HG03442 (cell line): ENCODE measurements at regions not wholly inside any gene's neighbourhood (a gene's known extent, or its start where the extent isn't known, plus 50 kb on each side); places are given as distances from the start of the nearest gene placed in this dataset.

Source experiments
- ATAC-seq: cut with Tn5 transposase; IDR thresholded peaks from one replicate; pipeline ENCODE4 v1.9.1; 2021; ENCODE audit warnings: mild to moderate bottlenecking, moderate library complexity; ENCODE audit not compliant: unreplicated experiment

- ATAC-seq: no peak
Observed at GRCh38 chr9:90107040-90107725, 502.4 kb downstream of the GADD45G start.

GRCh38 chr9:90107726-90108655, 503.2 kb downstream of the GADD45G start:
- ATAC-seq: no peak

- ATAC-seq: no peak
Observed at GRCh38 chr9:90112788-90113187, 508.0 kb downstream of the GADD45G start.

- no peak for ATAC-seq
Observed at GRCh38 chr9:90114641-90115425, 510.0 kb downstream of the GADD45G start.

GRCh38 chr9:90121762-90122161, 517.0 kb downstream of the GADD45G start:
- ATAC-seq: no peak

- ATAC-seq: no peak
Observed at GRCh38 chr9:90124961-90125360, 517.7 kb downstream of the DIRAS2 start.

GRCh38 chr9:90127923-90128322, 514.7 kb downstream of the DIRAS2 start:
- no peak for ATAC-seq

GRCh38 chr9:90128587-90129190, 513.9 kb downstream of the DIRAS2 start:
- ATAC-seq: no peak

- ATAC-seq: no peak
Observed at GRCh38 chr9:90129446-90129845, 513.2 kb downstream of the DIRAS2 start.

GRCh38 chr9:90131568-90131967, 511.1 kb downstream of the DIRAS2 start:
- ATAC-seq: no peak

GRCh38 chr9:90132866-90133265, 509.8 kb downstream of the DIRAS2 start:
- ATAC-seq: no peak

GRCh38 chr9:90137801-90138200, 504.8 kb downstream of the DIRAS2 start:
- no peak for ATAC-seq

- ATAC-seq: no peak
Observed at GRCh38 chr9:90140131-90140818, 502.3 kb downstream of the DIRAS2 start.

- no peak for ATAC-seq
Observed at GRCh38 chr9:90141723-90142122, 500.9 kb downstream of the DIRAS2 start.

- no peak for ATAC-seq
Observed at GRCh38 chr9:90142580-90142979, 500.0 kb downstream of the DIRAS2 start.

- no peak for ATAC-seq
Observed at GRCh38 chr9:90147426-90147825, 495.2 kb downstream of the DIRAS2 start.

- no peak for ATAC-seq
Observed at GRCh38 chr9:90156318-90156717, 486.3 kb downstream of the DIRAS2 start.

- ATAC-seq: no peak
Observed at GRCh38 chr9:90162326-90162725, 480.3 kb downstream of the DIRAS2 start.

GRCh38 chr9:90162819-90163218, 479.8 kb downstream of the DIRAS2 start:
- no peak for ATAC-seq

- ATAC-seq: no peak
Observed at GRCh38 chr9:90165281-90165680, 477.3 kb downstream of the DIRAS2 start.
